ENCODE measurements at regions not wholly inside any gene's neighbourhood (a gene's known extent, or its start where the extent isn't known, plus 50 kb on each side); places are given as distances from the start of the nearest gene placed in this dataset.

- Mint-ChIP-seq H3K4me3 (no peak overlapping the region), H3K9me3 (no peaks in the 10 kb centered on the region), H3K4me1 (peaks cover 17% of the 10 kb centered on the region), H3K27me3 (peaks cover 46% of the 10 kb centered on the region), H3K27ac (no peak overlapping the region), H3K36me3 (ENCODE audit: low read depth) (no peaks in the 10 kb centered on the region)
- CTCF ChIA-PET = no interaction called here
- TF ChIP-seq CTCF (IDR thresholded peaks at IDR 0.05) = no peak
- ATAC-seq (ENCODE audit: low read depth) (no peak), DNase-seq (no peak)
- intact Hi-C loops (cut with micrococcal nuclease) = loop anchor here (5.0 to 10.0 kb wide), 3 partner anchors 66 to 276 kb away; partner anchors contain the start of gene URI1
- POLR2A ChIA-PET = no interaction called here
These were observed 151.0 kb upstream of the ZNF536 start for GRCh38 chr19:30221176-30221575.

GRCh38 chr19:30222428-30222873, 149.7 kb upstream of the ZNF536 start:
- ATAC-seq (ENCODE audit: low read depth) (no peak), DNase-seq (no peak)
- no peak for TF ChIP-seq CTCF (IDR thresholded peaks at IDR 0.05)
- Mint-ChIP-seq H3K27ac (no peak overlapping the region), H3K4me1 (peaks cover 27% of the 10 kb centered on the region), H3K9me3 (no peaks in the 10 kb centered on the region), H3K4me3 (no peak overlapping the region), H3K36me3 (ENCODE audit: low read depth) (no peaks in the 10 kb centered on the region), H3K27me3 (peaks cover 53% of the 10 kb centered on the region)
- intact Hi-C loops (cut with micrococcal nuclease) = loop anchor here (5.0 to 10.0 kb wide), 3 partner anchors 68 to 278 kb away; partner anchors contain the start of gene URI1
- ChIA-PET POLR2A (no interaction called here), CTCF (no interaction called here)

- no peak for ATAC-seq (ENCODE audit: low read depth)
- no peak for DNase-seq
- ChIA-PET CTCF (no interaction called here), POLR2A (interaction anchor here (0.7 kb wide), 1 partner anchor 11 kb away, joined by 6 read pairs; no protein-coding TSS in a partner anchor)
- peaks cover 51% of the 10 kb centered on the region for H3K27me3 Mint-ChIP-seq
- intact Hi-C loops (cut with micrococcal nuclease) = loop anchor here (5.0 to 10.0 kb wide), 3 partner anchors 68 to 278 kb away; partner anchors contain the start of gene URI1
- TF ChIP-seq CTCF (IDR thresholded peaks at IDR 0.05) = no peak
- peaks cover 32% of the 10 kb centered on the region for H3K4me1 Mint-ChIP-seq
- no peak overlapping the region for H3K4me3 Mint-ChIP-seq
- no peaks in the 10 kb centered on the region for H3K9me3 Mint-ChIP-seq
- no peaks in the 10 kb centered on the region for H3K36me3 Mint-ChIP-seq (ENCODE audit: low read depth)
- H3K27ac Mint-ChIP-seq = no peak overlapping the region
These were observed 149.0 kb upstream of the ZNF536 start for GRCh38 chr19:30222992-30223865.

- no peak overlapping the region for H3K4me3 Mint-ChIP-seq
- no peak for TF ChIP-seq CTCF (IDR thresholded peaks at IDR 0.05)
- no peak for ATAC-seq (ENCODE audit: low read depth)
These were observed 148.1 kb upstream of the ZNF536 start for GRCh38 chr19:30223866-30224688.

More at GRCh38 chr19:30223866-30224688, 148.1 kb upstream of the ZNF536 start:
- Mint-ChIP-seq H3K36me3 (ENCODE audit: low read depth) (no peaks in the 10 kb centered on the region), H3K4me1 (peaks cover 37% of the 10 kb centered on the region), H3K9me3 (no peaks in the 10 kb centered on the region), H3K27ac (no peak overlapping the region), H3K27me3 (peaks cover 52% of the 10 kb centered on the region)
- DNase-seq = no peak
- intact Hi-C loops (cut with micrococcal nuclease) = loop anchor here (5.0 to 10.0 kb wide), 3 partner anchors 69 to 279 kb away; partner anchors contain the start of gene URI1
- CTCF ChIA-PET = no interaction called here
- POLR2A ChIA-PET = interaction anchor here (0.7 kb wide), 1 partner anchor 10 kb away, joined by 6 read pairs; no protein-coding TSS in a partner anchor
